ENCODE measurements at regions not wholly inside any gene's neighbourhood (a gene's known extent, or its start where the extent isn't known, plus 50 kb on each side); places are given as distances from the start of the nearest gene placed in this dataset.
A peak's percentile ranks its signal among the peaks of the same experiment; 100 is the strongest.

DNA sequence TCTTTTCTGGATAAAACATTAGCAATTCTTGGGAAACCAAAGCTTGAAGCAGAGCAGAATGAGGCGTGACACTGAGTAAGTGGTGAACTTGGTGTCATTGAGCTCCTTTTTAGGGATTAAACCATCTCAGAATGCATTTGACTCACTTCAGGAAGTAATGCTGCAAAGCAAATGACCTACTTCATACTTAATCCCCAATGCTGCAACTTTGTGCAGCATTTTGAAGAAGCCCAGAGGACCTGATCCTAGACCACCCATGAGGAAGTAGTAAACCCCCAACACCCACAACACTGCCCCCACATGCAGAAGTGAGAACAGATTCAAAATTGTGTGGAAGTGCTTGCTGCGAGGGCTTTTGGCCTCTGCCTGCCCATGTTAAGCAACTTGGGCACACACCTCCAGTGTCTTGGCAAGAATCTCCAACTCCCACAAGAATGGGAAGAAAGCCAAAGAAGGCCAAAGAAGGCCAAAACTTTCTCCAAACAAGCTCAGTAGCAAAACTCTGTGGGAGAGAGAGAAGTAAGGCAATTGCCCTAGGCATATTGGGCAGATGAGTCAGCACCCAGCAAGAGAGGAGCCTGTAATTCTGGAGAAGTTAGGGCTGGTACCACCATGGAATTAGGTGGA, 69.2 kb upstream of the ETV6 start:
- no peak for DNase-seq (ENCODE audit: low spot score)
- peaks cover 12% of the 10 kb centered on the region for H3K9me3 Mint-ChIP-seq
- no peak overlapping the region for H3K4me3 Mint-ChIP-seq
- H3K36me3 Mint-ChIP-seq (ENCODE audit: low read depth): peaks cover 6% of the 10 kb centered on the region
- intact Hi-C loops (cut with micrococcal nuclease): loop anchor here (2.0 to 5.0 kb wide), 3 partner anchors 25 to 247 kb away; no protein-coding TSS in a partner anchor
- peaks cover 8% of the 10 kb centered on the region for H3K27me3 Mint-ChIP-seq (ENCODE audit: insufficient read depth)
- peaks cover 24% of the 10 kb centered on the region for H3K4me1 Mint-ChIP-seq (ENCODE audit: low read depth)
- peak overlapping the region; percentile 16 for H3K27ac Mint-ChIP-seq

DNA sequence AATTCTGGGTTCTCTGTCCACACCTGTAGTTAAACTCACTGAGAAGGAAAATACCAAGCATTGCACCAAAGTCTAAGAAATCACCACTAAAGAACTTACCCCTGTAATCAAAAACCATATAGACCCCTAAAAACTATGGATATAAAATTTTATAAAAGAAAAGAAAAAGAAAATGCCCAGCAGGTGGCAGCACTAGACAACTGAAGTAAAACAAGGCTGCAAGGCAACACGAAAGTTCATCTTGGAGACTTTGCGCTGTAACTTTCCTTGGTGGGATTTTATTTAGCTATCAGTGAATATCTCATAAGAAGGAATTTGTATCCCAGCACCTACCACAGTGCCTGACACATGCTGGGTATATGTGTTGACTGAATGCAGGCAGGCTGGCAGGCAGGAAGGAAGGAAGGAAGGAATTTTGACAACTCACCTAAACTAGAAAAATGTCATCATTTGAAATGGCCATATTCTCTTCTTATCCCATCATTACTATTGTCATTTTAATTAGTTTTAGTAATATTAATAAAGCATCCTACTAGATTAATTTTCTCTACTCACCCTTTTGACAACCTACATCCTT, 68.2 kb upstream of the ETV6 start:
- Mint-ChIP-seq H3K27ac (peak overlapping the region; percentile 80), H3K4me1 (ENCODE audit: low read depth) (peaks cover 24% of the 10 kb centered on the region), H3K4me3 (peak overlapping the region; percentile 59), H3K27me3 (ENCODE audit: insufficient read depth) (peaks cover 7% of the 10 kb centered on the region), H3K9me3 (peaks cover 11% of the 10 kb centered on the region), H3K36me3 (ENCODE audit: low read depth) (peaks cover 5% of the 10 kb centered on the region)
- peak; percentile 20 for DNase-seq (ENCODE audit: low spot score)
- intact Hi-C loops (cut with micrococcal nuclease): loop anchor here (1.0 to 5.0 kb wide), 10 partner anchors 26 to 753 kb away; partner anchors contain the start of gene ETV6

DNA sequence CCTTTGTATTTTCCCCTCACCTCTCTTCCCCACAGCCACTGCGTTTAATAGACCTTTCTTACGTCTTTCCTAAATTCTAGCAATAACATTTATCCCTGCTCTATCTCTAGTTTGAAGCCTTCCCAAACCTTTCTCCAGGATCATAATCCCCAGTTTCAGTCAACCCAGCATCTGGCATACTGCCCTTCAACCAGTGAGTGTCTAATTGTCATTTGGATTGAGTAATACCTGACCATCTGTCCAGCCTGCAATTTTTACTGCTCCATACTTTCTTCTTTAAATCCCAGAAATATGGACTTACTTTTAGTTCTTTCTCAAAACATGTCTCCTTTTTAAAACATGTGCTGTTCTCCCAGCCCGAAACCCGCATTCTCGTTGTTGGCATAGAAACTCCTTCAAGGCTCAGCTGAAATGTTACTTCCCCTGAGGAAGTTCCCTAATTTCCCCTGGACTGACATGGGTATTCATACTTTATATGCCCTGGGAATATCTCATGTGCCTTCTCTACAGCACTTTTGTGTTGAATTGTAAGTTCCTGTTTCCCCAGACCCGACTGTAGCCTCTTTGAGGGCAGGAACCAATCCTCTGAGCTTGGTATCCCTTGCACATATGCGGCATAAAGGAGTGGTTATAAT, 65.1 kb upstream of the ETV6 start:
- Mint-ChIP-seq H3K36me3 (ENCODE audit: low read depth) (peaks cover 2% of the 10 kb centered on the region), H3K4me3 (no peak overlapping the region), H3K27me3 (ENCODE audit: insufficient read depth) (peaks cover 8% of the 10 kb centered on the region), H3K4me1 (ENCODE audit: low read depth) (peaks cover 19% of the 10 kb centered on the region), H3K9me3 (no peaks in the 10 kb centered on the region), H3K27ac (no peak overlapping the region)
- no peak for DNase-seq (ENCODE audit: low spot score)
- intact Hi-C loops (cut with micrococcal nuclease): loop anchor here (5.0 kb wide), 1 partner anchor 243 kb away; no protein-coding TSS in a partner anchor

DNA sequence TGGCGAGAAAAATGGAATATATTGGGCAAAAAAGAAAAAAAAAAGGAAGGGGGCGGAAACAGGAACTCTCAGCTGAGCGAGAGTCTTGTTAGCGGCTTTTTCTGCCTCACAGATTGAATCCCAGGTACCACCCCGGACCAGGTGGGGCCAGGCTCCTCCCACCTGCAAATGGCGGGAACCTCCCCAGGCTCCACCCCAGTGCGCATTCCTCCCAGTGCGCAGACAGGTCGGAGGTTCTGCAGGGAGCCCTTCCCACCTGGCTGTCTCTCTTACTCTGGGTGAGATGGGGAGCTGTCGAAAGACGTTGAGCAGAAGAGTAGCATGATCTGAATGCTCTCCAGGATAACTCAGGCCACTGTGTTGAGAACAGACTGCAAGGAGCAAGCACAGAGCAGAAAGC, 57.0 kb upstream of the ETV6 start:
- no peak for DNase-seq (ENCODE audit: low spot score)
- no peaks in the 10 kb centered on the region for H3K36me3 Mint-ChIP-seq (ENCODE audit: low read depth)
- intact Hi-C loops (cut with micrococcal nuclease): no loop called here
- peaks cover 12% of the 10 kb centered on the region for H3K4me1 Mint-ChIP-seq (ENCODE audit: low read depth)
- H3K27me3 Mint-ChIP-seq (ENCODE audit: insufficient read depth): peaks cover 4% of the 10 kb centered on the region
- no peak overlapping the region for H3K27ac Mint-ChIP-seq
- no peak overlapping the region for H3K4me3 Mint-ChIP-seq
- no peaks in the 10 kb centered on the region for H3K9me3 Mint-ChIP-seq

DNA sequence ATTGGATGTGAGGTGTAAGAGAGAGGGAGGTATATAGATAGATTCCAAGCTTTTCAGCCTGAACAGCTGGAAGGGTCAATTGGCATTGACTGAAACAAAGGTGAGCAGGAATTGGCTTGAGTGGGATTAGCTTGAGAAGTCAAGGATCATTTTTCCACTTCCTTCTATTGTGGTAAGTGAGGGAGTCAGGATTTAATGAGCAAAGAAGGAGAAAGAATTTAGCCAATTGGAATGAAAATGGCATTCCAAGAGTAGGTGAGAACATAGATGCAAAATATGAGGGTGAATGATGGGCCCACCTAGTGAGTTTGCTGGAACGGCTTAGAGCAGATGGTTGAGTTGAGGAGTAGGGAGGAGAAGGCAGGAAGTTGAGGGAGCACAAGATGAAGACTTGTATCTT, 56.5 kb upstream of the ETV6 start:
- Mint-ChIP-seq H3K27ac (no peak overlapping the region), H3K4me3 (no peak overlapping the region), H3K4me1 (ENCODE audit: low read depth) (peaks cover 12% of the 10 kb centered on the region), H3K9me3 (no peaks in the 10 kb centered on the region), H3K36me3 (ENCODE audit: low read depth) (no peaks in the 10 kb centered on the region), H3K27me3 (ENCODE audit: insufficient read depth) (peaks cover 4% of the 10 kb centered on the region)
- DNase-seq (ENCODE audit: low spot score): no peak
- intact Hi-C loops (cut with micrococcal nuclease): no loop called here

DNA sequence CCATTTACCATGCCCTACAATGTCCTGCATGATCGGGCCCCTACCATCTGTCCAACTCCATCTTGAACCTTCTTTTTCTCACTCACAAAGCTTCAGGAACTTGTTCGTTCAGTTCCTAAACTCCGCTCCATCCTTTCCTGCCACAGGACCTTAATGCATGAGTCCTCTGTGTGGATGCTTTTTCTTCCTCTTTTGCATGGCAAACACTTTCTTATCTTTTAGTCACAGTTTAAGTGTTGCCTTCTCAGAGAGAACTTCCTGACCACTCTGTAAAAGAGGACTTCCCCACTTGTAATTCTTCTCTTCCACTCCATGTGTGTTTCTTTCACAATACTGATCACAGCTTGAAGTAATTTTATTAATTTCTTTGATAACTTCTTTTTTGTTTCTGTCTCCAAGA, 54.4 kb upstream of the ETV6 start:
- intact Hi-C loops (cut with micrococcal nuclease): no loop called here
- peaks cover 2% of the 10 kb centered on the region for H3K27me3 Mint-ChIP-seq (ENCODE audit: insufficient read depth)
- no peaks in the 10 kb centered on the region for H3K36me3 Mint-ChIP-seq (ENCODE audit: low read depth)
- no peaks in the 10 kb centered on the region for H3K9me3 Mint-ChIP-seq
- H3K4me3 Mint-ChIP-seq: no peak overlapping the region
- no peak overlapping the region for H3K27ac Mint-ChIP-seq
- no peak for DNase-seq (ENCODE audit: low spot score)
- H3K4me1 Mint-ChIP-seq (ENCODE audit: low read depth): peaks cover 12% of the 10 kb centered on the region

DNA sequence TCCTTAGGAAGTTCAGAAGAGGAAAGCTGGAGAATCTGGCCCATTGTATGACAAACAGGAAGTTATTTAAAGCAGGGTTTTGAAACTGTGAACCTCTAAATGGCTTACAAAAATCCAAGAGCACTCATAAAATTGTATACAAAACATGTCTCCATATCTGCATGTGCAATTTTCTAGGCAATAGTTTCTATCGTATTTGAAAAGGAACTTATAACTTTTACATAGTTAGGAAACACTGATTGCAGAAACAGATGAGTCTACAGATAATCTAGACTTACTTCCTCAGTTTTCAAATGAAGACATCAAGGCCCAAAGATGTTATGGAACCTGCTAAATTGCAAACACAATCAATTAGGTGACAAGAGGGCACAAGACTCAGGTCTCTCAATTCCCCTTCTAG, 53.3 kb upstream of the ETV6 start:
- Mint-ChIP-seq H3K27ac (no peak overlapping the region), H3K9me3 (no peaks in the 10 kb centered on the region), H3K27me3 (ENCODE audit: insufficient read depth) (peaks cover 2% of the 10 kb centered on the region), H3K4me1 (ENCODE audit: low read depth) (peaks cover 19% of the 10 kb centered on the region), H3K36me3 (ENCODE audit: low read depth) (no peaks in the 10 kb centered on the region), H3K4me3 (no peak overlapping the region)
- DNase-seq (ENCODE audit: low spot score): no peak
- intact Hi-C loops (cut with micrococcal nuclease): no loop called here

DNA sequence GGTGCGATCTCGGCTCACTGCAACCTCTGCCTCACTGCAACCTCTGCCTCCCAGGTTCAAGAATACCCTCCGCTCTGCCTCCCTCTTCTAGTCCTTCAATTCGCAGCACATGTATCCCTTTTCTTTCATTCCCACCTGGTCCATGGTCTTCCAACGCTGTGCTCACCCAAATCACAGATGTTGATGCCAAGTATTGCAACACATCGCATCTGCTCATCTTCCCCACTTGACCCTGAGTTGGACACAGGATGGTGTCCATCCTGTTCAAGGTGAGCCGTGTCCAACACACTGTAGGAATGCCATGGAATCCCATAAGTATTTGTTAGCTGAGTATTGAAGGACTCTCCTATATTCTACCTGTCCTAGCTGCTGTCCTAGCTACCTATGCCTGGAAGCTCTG, 50.6 kb upstream of the ETV6 start:
- no peak for DNase-seq (ENCODE audit: low spot score)
- Mint-ChIP-seq H3K9me3 (no peaks in the 10 kb centered on the region), H3K4me1 (ENCODE audit: low read depth) (peaks cover 26% of the 10 kb centered on the region), H3K4me3 (no peak overlapping the region), H3K27me3 (ENCODE audit: insufficient read depth) (no peaks in the 10 kb centered on the region), H3K27ac (no peak overlapping the region), H3K36me3 (ENCODE audit: low read depth) (no peaks in the 10 kb centered on the region)
- intact Hi-C loops (cut with micrococcal nuclease): no loop called here

Measured in activated T-helper 1 cell treated with anti-CD3 and anti-CD28 coated beads, Interleukin-12 subunit alpha, Interleukin-12 subunit beta, Interleukin-2, Interleukin-4 antibody, amounts not matched to agents 30 ng/mL and 10 ng/mL and 1 ng/mL, durations not matched to agents 14 hours and 24 hours and 36 hours (primary cell).